HepG2 (cell line): ENCODE measurements at regions not wholly inside any gene's neighbourhood (a gene's known extent, or its start where the extent isn't known, plus 50 kb on each side); places are given as distances from the start of the nearest gene placed in this dataset.

Experiments used
- ATAC-seq: fragments of 200-7000 bp; cut with Tn5 transposase; 3 replicates; pipeline ENCODE4 v1.9.1; 2020; ENCODE audit warnings: mild to moderate bottlenecking, moderate library complexity
- BruUV-seq: library from RNA; stranded (reverse); fragments of 400-500 nt; replicated peaks from 2 replicates; lab custom pipeline; 2021; lab: Mats Ljungman, UMichigan
- CTCF ChIA-PET: fragments of 300-600 bp; formaldehyde crosslinking; extraction: SDS; loops from one replicate; lab custom pipeline; 2021; ENCODE audit warnings: low total read pairs, inconsistent platforms, low intra/inter-chr PET ratio; lab: Yijun Ruan, JAX
- POLR2A ChIA-PET: fragments of 350-600 bp; sonication (Branson Sonifier 250); formaldehyde crosslinking; loops from one replicate; lab custom pipeline; 2020; ENCODE audit warnings: antibody characterized with exemption, inconsistent platforms; lab: Yijun Ruan, JAX
- DNase-seq: peaks from one replicate; pipeline ENCODE4 v3.0.0-alpha.2; 2015; ENCODE audit warnings: low spot score
- FAIRE-seq: peaks from 3 replicates; lab custom pipeline; 2011; peaks lifted over from hg19 to GRCh38; lab: Jason Lieb, UNC
- H2AFZ ChIP-seq: one replicate; pipeline ENCODE4 v1.6.1; 2011; ENCODE audit warnings: low read length, inconsistent platforms
- H3K27ac ChIP-seq: fragments of 300-600 bp; 3 replicates; pipeline ENCODE4 v1.8.0; 2011; ENCODE audit warnings: mixed run types, mild to moderate bottlenecking, mixed read lengths, low read length, inconsistent platforms; ENCODE audit not compliant: insufficient read depth; ENCODE audit errors: extremely low read length
- H3K27me3 ChIP-seq, 2 experiments: fragments of 200-600 bp in 1 of 2; 2 replicates in 1 of 2; 3 replicates in 1 of 2; pipeline versions ENCODE4 v1.6.0 to v1.8.0; 2011; ENCODE audit warnings: low read length in 2 of 2, mild to moderate bottlenecking in 2 of 2, moderate library complexity in 2 of 2, inconsistent platforms in 1 of 2; ENCODE audit not compliant: insufficient read depth in 2 of 2, control insufficient read depth in 1 of 2
- H3K36me3 ChIP-seq, 2 experiments: fragments of 200-600 bp in 1 of 2; replicated peaks in 1 of 2; 2 replicates in 1 of 2; 3 replicates in 1 of 2; pipeline versions ENCODE4 v1.5.1 to v1.8.0; 2011; ENCODE audit warnings: low read length in 2 of 2, inconsistent platforms in 1 of 2; ENCODE audit not compliant: insufficient read depth in 2 of 2, control insufficient read depth in 1 of 2
- H3K4me1 ChIP-seq: 2 replicates; pipeline ENCODE4 v1.5.1; 2012; ENCODE audit warnings: low read length, inconsistent platforms; ENCODE audit not compliant: insufficient read depth
- H3K4me2 ChIP-seq: 2 replicates; pipeline ENCODE4 v1.6.0; 2011; ENCODE audit warnings: low read depth, low read length, inconsistent platforms
- H3K4me3 ChIP-seq, 3 experiments: fragments of 200-600 bp in 1 of 3; sonication (generic), shearing (Covaris generic) in 1 of 3; replicated peaks in 1 of 3; 2 replicates each; pipeline ENCODE4 v1.5.1; 2011 to 2016; ENCODE audit warnings: low read length in 3 of 3, inconsistent platforms in 2 of 3, low read depth in 2 of 3, mild to moderate bottlenecking in 2 of 3, control low read depth in 1 of 3, mixed read lengths in 1 of 3; ENCODE audit not compliant: insufficient read depth in 1 of 3
- H3K79me2 ChIP-seq: one replicate; pipeline ENCODE4 v1.6.1; 2011; ENCODE audit warnings: low read length, inconsistent platforms; ENCODE audit not compliant: insufficient read depth
- H3K9ac ChIP-seq: 2 replicates; pipeline ENCODE4 v1.6.0; 2011; ENCODE audit warnings: mild to moderate bottlenecking, low read depth, low read length, inconsistent platforms; ENCODE audit not compliant: insufficient read depth
- H3K9me3 ChIP-seq: 2 replicates; pipeline ENCODE4 v1.5.1; 2012; ENCODE audit warnings: mild to moderate bottlenecking, low read length
- H4K20me1 ChIP-seq: 2 replicates; pipeline ENCODE4 v1.6.0; 2011; ENCODE audit warnings: inconsistent platforms, mild to moderate bottlenecking, low read length, moderate library complexity; ENCODE audit not compliant: insufficient read depth
- FOXC1 ChIP-seq: sonication (generic); formaldehyde crosslinking; IDR thresholded peaks from 2 replicates; pipeline ENCODE4 v1.8.0; 2022; ENCODE audit warnings: mild to moderate bottlenecking, missing genetic modification reagents, borderline replicate concordance
- NONO ChIP-seq, 2 experiments: fragments of 450-650 bp in 1 of 2; sonication (generic) in 1 of 2; formaldehyde crosslinking in 1 of 2; IDR thresholded peaks in 1 of 2; conservative IDR thresholded peaks in 1 of 2; 2 replicates each; pipeline versions ENCODE4 v1.6.1 to v1.8.0; 2017 to 2022; ENCODE audit warnings: mild to moderate bottlenecking in 1 of 2, missing genetic modification reagents in 1 of 2, moderate library complexity in 1 of 2
- POGZ ChIP-seq: sonication (generic); formaldehyde crosslinking; IDR thresholded peaks from 2 replicates; pipeline ENCODE4 v1.4.0; 2020; ENCODE audit warnings: mild to moderate bottlenecking, missing genetic modification reagents
- RNF2 ChIP-seq: fragments of 450-650 bp; conservative IDR thresholded peaks from 2 replicates; pipeline ENCODE4 v1.6.1; 2016; ENCODE audit warnings: low read depth
- SMAD9 ChIP-seq: sonication (generic); formaldehyde crosslinking; IDR thresholded peaks from 2 replicates; pipeline ENCODE4 v1.5.1; 2020; ENCODE audit warnings: mild to moderate bottlenecking, missing genetic modification reagents
- ZFP62 ChIP-seq: sonication (generic); formaldehyde crosslinking; IDR thresholded peaks from 2 replicates; pipeline ENCODE4 v1.4.0; 2020; ENCODE audit warnings: missing genetic modification reagents
- ZMYM2 ChIP-seq: sonication (generic); formaldehyde crosslinking; IDR thresholded peaks from 2 replicates; pipeline ENCODE4 v1.8.0; 2022; ENCODE audit warnings: mild to moderate bottlenecking, missing genetic modification reagents
- ZMYM3 ChIP-seq: sonication (generic); formaldehyde crosslinking; IDR thresholded peaks from 2 replicates; pipeline ENCODE4 v1.5.1; 2020; ENCODE audit warnings: mild to moderate bottlenecking, missing genetic modification reagents
- ZNF343 ChIP-seq: sonication (generic); formaldehyde crosslinking; IDR thresholded peaks from 2 replicates; pipeline ENCODE4 v1.4.0; 2020; ENCODE audit warnings: mild to moderate bottlenecking, missing genetic modification reagents
- ZNF510 ChIP-seq: sonication (generic); formaldehyde crosslinking; IDR thresholded peaks from 2 replicates; pipeline ENCODE4 v1.4.0; 2020; ENCODE audit warnings: low read depth, mild to moderate bottlenecking, missing genetic modification reagents
- ZNF614 ChIP-seq: IDR thresholded peaks from 2 replicates; pipeline ENCODE4 v1.6.1; 2018; ENCODE audit warnings: missing biosample characterization, missing genetic modification reagents, inconsistent platforms, borderline replicate concordance
- ZNF780A ChIP-seq: sonication (generic); formaldehyde crosslinking; IDR thresholded peaks from 2 replicates; pipeline ENCODE4 v1.8.0; 2022; ENCODE audit warnings: mild to moderate bottlenecking, missing genetic modification reagents, moderate library complexity
- WGBS: methylation state at CpG from one replicate; pipeline ENCODE4 v1.1.6; 2017; ENCODE audit warnings: low lambda C conversion rate; 5-methylcytosine and 5-hydroxymethylcytosine counted together
- in situ Hi-C: cut with HindIII; loops from 2 replicates; pipeline ENCODE4 v1.10.0; 2017; ENCODE audit warnings: low pct_unique_long_range_greater_than_20kb; ENCODE audit not compliant: extremely low pct_ligation_motif_present
- intact Hi-C: fragments of 100-400 bp; cut with micrococcal nuclease; formaldehyde crosslinking; loops from one replicate; pipeline ENCODE4 v1.10.0; 2022; ENCODE audit not compliant: unreplicated experiment
- TF ChIP-seq, protein P1 (sequence below): IDR thresholded peaks from 2 replicates; pipeline ENCODE4 v1.6.1; 2016; ENCODE audit warnings: mild to moderate bottlenecking
- TF ChIP-seq, protein P2 (sequence below): sonication (generic); formaldehyde crosslinking; IDR thresholded peaks from 2 replicates; pipeline ENCODE4 v1.4.0; 2020; ENCODE audit warnings: missing genetic modification reagents

DNA sequence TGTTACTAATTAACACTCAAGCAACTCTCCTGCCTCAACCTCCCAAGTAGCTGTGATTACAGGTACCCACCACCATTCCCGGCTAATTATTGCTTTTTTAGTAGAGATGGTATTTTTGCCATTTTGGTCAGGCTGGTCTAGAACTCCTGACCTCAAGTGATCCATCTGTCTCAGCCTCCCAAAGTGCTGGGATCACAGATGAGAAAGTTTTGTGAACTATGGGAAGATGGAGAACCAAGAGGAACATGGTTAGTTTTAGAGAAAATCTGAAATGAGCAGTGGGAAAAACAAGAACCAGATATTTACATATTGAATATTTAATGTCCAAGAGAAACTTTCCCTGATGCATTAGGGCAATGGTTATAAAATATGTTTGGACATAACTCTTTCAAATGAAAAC lies 863.6 kb upstream of the MIR17HG start:
- no peak overlapping the region for H3K27ac ChIP-seq
- H3K27me3 ChIP-seq = no peaks in the 10 kb centered on the region
- intact Hi-C loops (no loop called here), in situ Hi-C loops (no loop called here)
- H3K9me3 ChIP-seq = peaks cover 80% of the 10 kb centered on the region
- H3K4me2 ChIP-seq = no peak overlapping the region
- H4K20me1 ChIP-seq = no peaks in the 10 kb centered on the region
- no peaks in the 10 kb centered on the region for H3K79me2 ChIP-seq
- H3K4me1 ChIP-seq = no peaks in the 10 kb centered on the region
- WGBS = 0% methylated on average over 1 of the region's 1 CpG
- H2AFZ ChIP-seq = no peak overlapping the region
- no TSS peak for BruUV-seq
- no peaks in the 10 kb centered on the region for H3K36me3 ChIP-seq
- H3K9ac ChIP-seq = no peak overlapping the region
- ATAC-seq (no peak), FAIRE-seq (no peak), DNase-seq (no peak)
- TF ChIP-seq ZNF614 (CRISPR knock-in tag) (no peak), ZNF343 (CRISPR knock-in tag) (no peak), FOXC1 (CRISPR knock-in tag) (no peak), ZFP62 (CRISPR knock-in tag) (no peak), ZMYM3 (CRISPR knock-in tag) (no peak), ZMYM2 (no peak), RNF2 (no peak), ZNF510 (CRISPR knock-in tag) (no peak), ZNF780A (CRISPR knock-in tag) (no peak), NONO (IDR thresholded peaks at IDR 0.05) (no peak), NONO (CRISPR knock-in tag; conservative IDR thresholded peaks at IDR 0.05) (no peak), POGZ (CRISPR knock-in tag) (no peak), SMAD9 (CRISPR knock-in tag) (no peak)
- TF ChIP-seq, protein P1, sequence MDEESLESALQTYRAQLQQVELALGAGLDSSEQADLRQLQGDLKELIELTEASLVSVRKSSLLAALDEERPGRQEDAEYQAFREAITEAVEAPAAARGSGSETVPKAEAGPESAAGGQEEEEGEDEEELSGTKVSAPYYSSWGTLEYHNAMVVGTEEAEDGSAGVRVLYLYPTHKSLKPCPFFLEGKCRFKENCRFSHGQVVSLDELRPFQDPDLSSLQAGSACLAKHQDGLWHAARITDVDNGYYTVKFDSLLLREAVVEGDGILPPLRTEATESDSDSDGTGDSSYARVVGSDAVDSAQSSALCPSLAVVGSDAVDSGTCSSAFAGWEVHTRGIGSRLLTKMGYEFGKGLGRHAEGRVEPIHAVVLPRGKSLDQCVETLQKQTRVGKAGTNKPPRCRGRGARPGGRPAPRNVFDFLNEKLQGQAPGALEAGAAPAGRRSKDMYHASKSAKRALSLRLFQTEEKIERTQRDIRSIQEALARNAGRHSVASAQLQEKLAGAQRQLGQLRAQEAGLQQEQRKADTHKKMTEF (CRISPR knock-in tag) = no peak
- TF ChIP-seq, protein P2, sequence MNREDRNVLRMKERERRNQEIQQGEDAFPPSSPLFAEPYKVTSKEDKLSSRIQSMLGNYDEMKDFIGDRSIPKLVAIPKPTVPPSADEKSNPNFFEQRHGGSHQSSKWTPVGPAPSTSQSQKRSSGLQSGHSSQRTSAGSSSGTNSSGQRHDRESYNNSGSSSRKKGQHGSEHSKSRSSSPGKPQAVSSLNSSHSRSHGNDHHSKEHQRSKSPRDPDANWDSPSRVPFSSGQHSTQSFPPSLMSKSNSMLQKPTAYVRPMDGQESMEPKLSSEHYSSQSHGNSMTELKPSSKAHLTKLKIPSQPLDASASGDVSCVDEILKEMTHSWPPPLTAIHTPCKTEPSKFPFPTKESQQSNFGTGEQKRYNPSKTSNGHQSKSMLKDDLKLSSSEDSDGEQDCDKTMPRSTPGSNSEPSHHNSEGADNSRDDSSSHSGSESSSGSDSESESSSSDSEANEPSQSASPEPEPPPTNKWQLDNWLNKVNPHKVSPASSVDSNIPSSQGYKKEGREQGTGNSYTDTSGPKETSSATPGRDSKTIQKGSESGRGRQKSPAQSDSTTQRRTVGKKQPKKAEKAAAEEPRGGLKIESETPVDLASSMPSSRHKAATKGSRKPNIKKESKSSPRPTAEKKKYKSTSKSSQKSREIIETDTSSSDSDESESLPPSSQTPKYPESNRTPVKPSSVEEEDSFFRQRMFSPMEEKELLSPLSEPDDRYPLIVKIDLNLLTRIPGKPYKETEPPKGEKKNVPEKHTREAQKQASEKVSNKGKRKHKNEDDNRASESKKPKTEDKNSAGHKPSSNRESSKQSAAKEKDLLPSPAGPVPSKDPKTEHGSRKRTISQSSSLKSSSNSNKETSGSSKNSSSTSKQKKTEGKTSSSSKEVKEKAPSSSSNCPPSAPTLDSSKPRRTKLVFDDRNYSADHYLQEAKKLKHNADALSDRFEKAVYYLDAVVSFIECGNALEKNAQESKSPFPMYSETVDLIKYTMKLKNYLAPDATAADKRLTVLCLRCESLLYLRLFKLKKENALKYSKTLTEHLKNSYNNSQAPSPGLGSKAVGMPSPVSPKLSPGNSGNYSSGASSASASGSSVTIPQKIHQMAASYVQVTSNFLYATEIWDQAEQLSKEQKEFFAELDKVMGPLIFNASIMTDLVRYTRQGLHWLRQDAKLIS (CRISPR knock-in tag) = no peak
- no peak overlapping the region for H3K4me3 ChIP-seq
- ChIA-PET POLR2A (no interaction called here), CTCF (no interaction called here)
